T-helper 17 cell (primary cell): ENCODE measurements at regions not wholly inside any gene's neighbourhood (a gene's known extent, or its start where the extent isn't known, plus 50 kb on each side); places are given as distances from the start of the nearest gene placed in this dataset.

Experiments
- ATAC-seq: fragments of 150-1000 bp; cut with Tn5 transposase; 2 replicates; pipeline ENCODE4 v1.10.0; 2021; ENCODE audit warnings: mild to moderate bottlenecking, moderate library complexity
- DNase-seq, 3 donors: peaks; one replicate each; pipeline versions ENCODE4 v3.0.0 to v3.0.0-alpha.2; 2020 to 2021
- H3K9me3 ChIP-seq: one replicate; pipeline ENCODE4 v1.7.0; 2013; ENCODE audit warnings: low read length, mild to moderate bottlenecking; ENCODE audit not compliant: control insufficient read depth, poor library complexity, severe bottlenecking
- H3K27ac Mint-ChIP-seq: one replicate; pipeline ENCODE4 v1.8.0; 2022; ENCODE audit warnings: mild to moderate bottlenecking, moderate library complexity, mixed read lengths
- H3K27me3 Mint-ChIP-seq: one replicate; pipeline ENCODE4 v1.8.0; 2022; ENCODE audit warnings: mixed read lengths
- H3K36me3 Mint-ChIP-seq: one replicate; pipeline ENCODE4 v1.8.0; 2022; ENCODE audit warnings: low read depth, mixed read lengths
- H3K4me1 Mint-ChIP-seq: one replicate; pipeline ENCODE4 v1.8.0; 2022; ENCODE audit warnings: mild to moderate bottlenecking, mixed read lengths
- H3K4me3 Mint-ChIP-seq: one replicate; pipeline ENCODE4 v1.8.0; 2022; ENCODE audit warnings: mild to moderate bottlenecking, moderate library complexity, mixed read lengths

GRCh38 chr1:58096714-58097113, 449.8 kb downstream of the OMA1 start:
- Mint-ChIP-seq H3K27ac (no peak overlapping the region), H3K36me3 (no peaks in the 10 kb centered on the region), H3K4me3 (no peak overlapping the region), H3K4me1 (no peaks in the 10 kb centered on the region), H3K27me3 (peaks cover 11% of the 10 kb centered on the region)
- ATAC-seq (no peak), DNase-seq (no peak)
- no peaks in the 10 kb centered on the region for H3K9me3 ChIP-seq

- no peaks in the 10 kb centered on the region for H3K9me3 ChIP-seq
- DNase-seq (no peak), ATAC-seq (no peak)
- Mint-ChIP-seq H3K36me3 (no peaks in the 10 kb centered on the region), H3K27me3 (peaks cover 11% of the 10 kb centered on the region), H3K27ac (no peak overlapping the region), H3K4me3 (no peak overlapping the region), H3K4me1 (no peaks in the 10 kb centered on the region)
These were observed 451.3 kb downstream of the OMA1 start for GRCh38 chr1:58095183-58095582.

- H3K27ac Mint-ChIP-seq: no peak overlapping the region
- no peaks in the 10 kb centered on the region for H3K9me3 ChIP-seq
- DNase-seq: no peak
- peaks cover 18% of the 10 kb centered on the region for H3K27me3 Mint-ChIP-seq
- H3K4me1 Mint-ChIP-seq: peaks cover 3% of the 10 kb centered on the region
- no peak overlapping the region for H3K4me3 Mint-ChIP-seq
- H3K36me3 Mint-ChIP-seq: no peaks in the 10 kb centered on the region
- ATAC-seq: no peak
These were observed 452.3 kb downstream of the OMA1 start for GRCh38 chr1:58094221-58094620.

GRCh38 chr1:58090640-58091039, 455.9 kb downstream of the OMA1 start:
- Mint-ChIP-seq H3K36me3 (no peaks in the 10 kb centered on the region), H3K4me3 (no peak overlapping the region), H3K27ac (no peak overlapping the region), H3K4me1 (peaks cover 3% of the 10 kb centered on the region), H3K27me3 (peaks cover 16% of the 10 kb centered on the region)
- no peak for ATAC-seq
- DNase-seq: no peak
- H3K9me3 ChIP-seq: no peaks in the 10 kb centered on the region

- H3K4me1 Mint-ChIP-seq: peaks cover 3% of the 10 kb centered on the region
- H3K9me3 ChIP-seq: no peaks in the 10 kb centered on the region
- peaks cover 16% of the 10 kb centered on the region for H3K27me3 Mint-ChIP-seq
- no peaks in the 10 kb centered on the region for H3K36me3 Mint-ChIP-seq
- H3K27ac Mint-ChIP-seq: no peak overlapping the region
- no peak for ATAC-seq
- DNase-seq: no peak
- H3K4me3 Mint-ChIP-seq: no peak overlapping the region
These were observed 456.5 kb downstream of the OMA1 start for GRCh38 chr1:58089898-58090534.

GRCh38 chr1:58084266-58084665, 462.3 kb downstream of the OMA1 start:
- Mint-ChIP-seq H3K27ac (no peak overlapping the region), H3K4me1 (no peaks in the 10 kb centered on the region), H3K4me3 (no peak overlapping the region), H3K27me3 (peaks cover 10% of the 10 kb centered on the region), H3K36me3 (no peaks in the 10 kb centered on the region)
- no peak for ATAC-seq
- no peaks in the 10 kb centered on the region for H3K9me3 ChIP-seq
- DNase-seq: no peak

- Mint-ChIP-seq H3K4me1 (no peaks in the 10 kb centered on the region), H3K27me3 (no peaks in the 10 kb centered on the region), H3K27ac (no peak overlapping the region), H3K36me3 (no peaks in the 10 kb centered on the region), H3K4me3 (no peak overlapping the region)
- ATAC-seq (no peak), DNase-seq (no peak)
- no peaks in the 10 kb centered on the region for H3K9me3 ChIP-seq
These were observed 463.9 kb downstream of the OMA1 start for GRCh38 chr1:58082596-58082995.

- DNase-seq (no peak), ATAC-seq (no peak)
- H3K27ac Mint-ChIP-seq: no peak overlapping the region
- peaks cover 10% of the 10 kb centered on the region for H3K27me3 Mint-ChIP-seq
- H3K4me3 Mint-ChIP-seq: no peak overlapping the region
- H3K36me3 Mint-ChIP-seq: no peaks in the 10 kb centered on the region
- no peaks in the 10 kb centered on the region for H3K9me3 ChIP-seq
- no peaks in the 10 kb centered on the region for H3K4me1 Mint-ChIP-seq
These were observed 470.3 kb downstream of the OMA1 start for GRCh38 chr1:58076258-58076657.

GRCh38 chr1:58075188-58075578, 471.3 kb downstream of the OMA1 start:
- no peak overlapping the region for H3K4me3 Mint-ChIP-seq
- H3K27me3 Mint-ChIP-seq: peaks cover 10% of the 10 kb centered on the region
- no peaks in the 10 kb centered on the region for H3K36me3 Mint-ChIP-seq
- ATAC-seq (no peak), DNase-seq (no peak)
- no peaks in the 10 kb centered on the region for H3K4me1 Mint-ChIP-seq
- no peaks in the 10 kb centered on the region for H3K9me3 ChIP-seq
- no peak overlapping the region for H3K27ac Mint-ChIP-seq

- H3K27ac Mint-ChIP-seq: no peak overlapping the region
- DNase-seq (no peak), ATAC-seq (no peak)
- H3K36me3 Mint-ChIP-seq: no peaks in the 10 kb centered on the region
- H3K4me3 Mint-ChIP-seq: no peak overlapping the region
- peaks cover 10% of the 10 kb centered on the region for H3K27me3 Mint-ChIP-seq
- no peaks in the 10 kb centered on the region for H3K9me3 ChIP-seq
- no peaks in the 10 kb centered on the region for H3K4me1 Mint-ChIP-seq
These were observed 474.1 kb downstream of the OMA1 start for GRCh38 chr1:58072450-58072849.

- Mint-ChIP-seq H3K4me3 (no peak overlapping the region), H3K36me3 (no peaks in the 10 kb centered on the region), H3K4me1 (no peaks in the 10 kb centered on the region), H3K27me3 (peaks cover 5% of the 10 kb centered on the region), H3K27ac (no peak overlapping the region)
- no peaks in the 10 kb centered on the region for H3K9me3 ChIP-seq
- DNase-seq: no peak
- no peak for ATAC-seq
These were observed 479.4 kb downstream of the OMA1 start for GRCh38 chr1:58067082-58067481.

GRCh38 chr1:58065520-58065919, 481.0 kb downstream of the OMA1 start:
- H3K4me3 Mint-ChIP-seq: no peak overlapping the region
- no peaks in the 10 kb centered on the region for H3K4me1 Mint-ChIP-seq
- no peaks in the 10 kb centered on the region for H3K36me3 Mint-ChIP-seq
- H3K27ac Mint-ChIP-seq: no peak overlapping the region
- no peak for ATAC-seq
- no peaks in the 10 kb centered on the region for H3K9me3 ChIP-seq
- DNase-seq: no peak
- peaks cover 17% of the 10 kb centered on the region for H3K27me3 Mint-ChIP-seq

GRCh38 chr1:58064166-58064565, 482.4 kb downstream of the OMA1 start:
- H3K27me3 Mint-ChIP-seq: peaks cover 30% of the 10 kb centered on the region
- no peaks in the 10 kb centered on the region for H3K9me3 ChIP-seq
- H3K4me3 Mint-ChIP-seq: no peak overlapping the region
- no peaks in the 10 kb centered on the region for H3K4me1 Mint-ChIP-seq
- no peak for DNase-seq
- no peaks in the 10 kb centered on the region for H3K36me3 Mint-ChIP-seq
- H3K27ac Mint-ChIP-seq: no peak overlapping the region
- ATAC-seq: no peak

- H3K36me3 Mint-ChIP-seq: no peaks in the 10 kb centered on the region
- ATAC-seq (no peak), DNase-seq (no peak)
- H3K27ac Mint-ChIP-seq: no peak overlapping the region
- peaks cover 36% of the 10 kb centered on the region for H3K27me3 Mint-ChIP-seq
- H3K9me3 ChIP-seq: no peaks in the 10 kb centered on the region
- H3K4me3 Mint-ChIP-seq: no peak overlapping the region
- H3K4me1 Mint-ChIP-seq: no peaks in the 10 kb centered on the region
These were observed 483.4 kb downstream of the OMA1 start for GRCh38 chr1:58063095-58063494.
